Mammary epithelial cell (primary cell): ENCODE measurements at regions not wholly inside any gene's neighbourhood (a gene's known extent, or its start where the extent isn't known, plus 50 kb on each side); places are given as distances from the start of the nearest gene placed in this dataset.

Experiments used
- EZH2 ChIP-seq: IDR thresholded peaks from 2 replicates; pipeline ENCODE4 v1.6.1; 2012; ENCODE audit warnings: low read length, inconsistent platforms, borderline replicate concordance
- TF ChIP-seq, protein P1 (sequence below), 2 donors: IDR thresholded peaks in 1 of 2; conservative IDR thresholded peaks in 1 of 2; 2 replicates each; pipeline ENCODE4 v1.5.1; 2011 to 2012; ENCODE audit warnings: inconsistent platforms in 2 of 2, low read length in 2 of 2, mild to moderate bottlenecking in 2 of 2, control low read depth in 1 of 2, low read depth in 1 of 2; ENCODE audit not compliant: insufficient read depth in 1 of 2; ENCODE audit errors: extremely low read depth in 1 of 2

GRCh38 chr18:23397907-23398306 lies 55.2 kb upstream of the RIOK3 start:
- TF ChIP-seq, protein P1, sequence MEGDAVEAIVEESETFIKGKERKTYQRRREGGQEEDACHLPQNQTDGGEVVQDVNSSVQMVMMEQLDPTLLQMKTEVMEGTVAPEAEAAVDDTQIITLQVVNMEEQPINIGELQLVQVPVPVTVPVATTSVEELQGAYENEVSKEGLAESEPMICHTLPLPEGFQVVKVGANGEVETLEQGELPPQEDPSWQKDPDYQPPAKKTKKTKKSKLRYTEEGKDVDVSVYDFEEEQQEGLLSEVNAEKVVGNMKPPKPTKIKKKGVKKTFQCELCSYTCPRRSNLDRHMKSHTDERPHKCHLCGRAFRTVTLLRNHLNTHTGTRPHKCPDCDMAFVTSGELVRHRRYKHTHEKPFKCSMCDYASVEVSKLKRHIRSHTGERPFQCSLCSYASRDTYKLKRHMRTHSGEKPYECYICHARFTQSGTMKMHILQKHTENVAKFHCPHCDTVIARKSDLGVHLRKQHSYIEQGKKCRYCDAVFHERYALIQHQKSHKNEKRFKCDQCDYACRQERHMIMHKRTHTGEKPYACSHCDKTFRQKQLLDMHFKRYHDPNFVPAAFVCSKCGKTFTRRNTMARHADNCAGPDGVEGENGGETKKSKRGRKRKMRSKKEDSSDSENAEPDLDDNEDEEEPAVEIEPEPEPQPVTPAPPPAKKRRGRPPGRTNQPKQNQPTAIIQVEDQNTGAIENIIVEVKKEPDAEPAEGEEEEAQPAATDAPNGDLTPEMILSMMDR (conservative IDR thresholded peaks at IDR 0.05 in 1 of 2, IDR thresholded peaks at IDR 0.05 in 1 of 2; ENCODE audit: extremely low read depth in 1 of 2, insufficient read depth in 1 of 2, low read depth in 1 of 2, low read length in 2 of 2), result no peak
- TF ChIP-seq EZH2, result no peak
